ENCODE measurements at regions not wholly inside any gene's neighbourhood (a gene's known extent, or its start where the extent isn't known, plus 50 kb on each side); places are given as distances from the start of the nearest gene placed in this dataset.

DNA sequence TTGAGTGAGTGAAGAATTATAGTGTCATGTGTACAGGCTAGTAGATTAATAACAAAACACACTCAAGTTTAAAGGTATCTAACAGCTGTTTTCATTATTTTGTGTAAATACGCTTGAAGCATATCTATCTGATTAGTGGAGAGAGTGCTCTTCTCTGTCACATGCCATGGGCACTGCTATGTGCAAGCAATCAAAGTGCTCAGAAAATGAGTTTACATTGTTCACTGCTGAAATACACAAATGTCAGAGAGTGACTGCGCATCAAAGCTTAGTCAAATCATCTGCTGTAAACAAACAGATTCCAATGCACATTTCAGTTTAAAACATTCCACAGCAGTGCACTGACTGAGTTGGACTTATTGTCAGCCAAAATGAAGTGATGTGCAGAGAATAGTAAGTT lies 423.4 kb downstream of the ZEB2 start:
- H3K9me3 Mint-ChIP-seq = peaks cover 3 to 5% of the 10 kb centered on the region in 2 donors
- H3K27me3 ChIP-seq (ENCODE audit: control insufficient read depth, insufficient read depth, low read length) = no peaks in the 10 kb centered on the region
- H3K36me3 ChIP-seq (ENCODE audit: control insufficient read depth, insufficient read depth, low read length) = peaks cover 2% of the 10 kb centered on the region
- H3K4me1 ChIP-seq (ENCODE audit: control insufficient read depth, insufficient read depth, low read length) = no peaks in the 10 kb centered on the region
- peaks cover 12% of the 10 kb centered on the region for H3K36me3 Mint-ChIP-seq
- intact Hi-C loops (cut with micrococcal nuclease) = no loop called here
- H3K4me3 ChIP-seq (ENCODE audit: low read length) = no peak overlapping the region
- peaks cover 20 to 27% of the 10 kb centered on the region in 2 donors for H3K4me1 Mint-ChIP-seq
- DNase-seq = no peak
- no peak for TF ChIP-seq CTCF (IDR thresholded peaks at IDR 0.05)
- H3K27ac Mint-ChIP-seq = no peak overlapping the region
- WGBS (ENCODE audit: insufficient coverage) = 96% methylated on average over 2 of the region's 2 CpGs
- no peak overlapping the region for H3K4me3 Mint-ChIP-seq
- no peaks in the 10 kb centered on the region for H3K9me3 ChIP-seq (ENCODE audit: control insufficient read depth, insufficient read depth, low read length)
- no peak overlapping the region for H3K27ac ChIP-seq (ENCODE audit: low read length)
- no peak for ATAC-seq
- no peaks in the 10 kb centered on the region for H3K27me3 Mint-ChIP-seq (ENCODE audit: low read depth in 2 of 2)

DNA sequence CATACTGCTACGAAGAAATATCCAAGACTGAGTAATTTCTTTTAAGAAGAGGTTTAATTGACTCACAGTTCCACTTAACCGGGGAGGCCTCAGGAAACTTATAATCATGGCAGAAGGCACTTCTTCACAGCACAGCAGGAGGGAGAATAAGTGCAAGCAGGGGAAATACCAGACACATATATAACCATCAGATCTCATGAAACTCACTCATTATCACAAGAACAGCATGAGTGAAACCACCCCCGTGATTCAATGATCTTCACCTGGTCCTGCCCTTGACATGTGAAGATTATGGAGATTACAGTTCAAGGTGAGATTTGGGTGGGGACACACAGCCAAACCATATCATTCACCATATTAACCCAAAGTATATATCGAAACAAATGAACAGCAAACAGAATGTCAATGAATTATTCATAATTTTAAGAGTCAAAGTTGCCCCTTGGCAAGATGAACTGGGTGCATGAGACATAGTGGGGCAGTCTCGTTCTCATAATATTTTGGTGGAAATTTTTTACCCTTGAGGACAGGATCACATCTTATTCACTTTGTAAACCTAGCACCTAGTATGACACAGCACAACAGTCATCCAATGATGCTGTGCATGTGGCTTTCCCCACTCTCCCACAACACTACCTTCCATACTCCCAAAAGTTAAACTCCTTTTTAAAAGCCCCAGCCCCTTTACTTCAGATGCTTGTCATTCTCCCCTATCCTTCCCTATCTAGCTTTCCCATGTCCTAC lies 425.3 kb downstream of the ZEB2 start:
- no peak for DNase-seq
- no peak for ATAC-seq
- no peaks in the 10 kb centered on the region for H3K27me3 ChIP-seq (ENCODE audit: control insufficient read depth, insufficient read depth, low read length)
- Mint-ChIP-seq H3K9me3 (peaks cover 3 to 5% of the 10 kb centered on the region in 2 donors), H3K4me1 (peaks cover 20 to 27% of the 10 kb centered on the region in 2 donors), H3K27me3 (ENCODE audit: low read depth in 2 of 2) (no peaks in the 10 kb centered on the region), H3K36me3 (peaks cover 20% of the 10 kb centered on the region), H3K4me3 (no peak overlapping the region), H3K27ac (no peak overlapping the region)
- peaks cover 2% of the 10 kb centered on the region for H3K36me3 ChIP-seq (ENCODE audit: control insufficient read depth, insufficient read depth, low read length)
- H3K9me3 ChIP-seq (ENCODE audit: control insufficient read depth, insufficient read depth, low read length) = no peaks in the 10 kb centered on the region
- H3K27ac ChIP-seq (ENCODE audit: low read length) = no peak overlapping the region
- intact Hi-C loops (cut with micrococcal nuclease) = no loop called here
- 94% methylated on average over 3 of the region's 5 CpGs for WGBS (ENCODE audit: insufficient coverage)
- TF ChIP-seq CTCF (IDR thresholded peaks at IDR 0.05) = no peak
- no peak overlapping the region for H3K4me3 ChIP-seq (ENCODE audit: low read length)
- no peaks in the 10 kb centered on the region for H3K4me1 ChIP-seq (ENCODE audit: control insufficient read depth, insufficient read depth, low read length)

- no CpG with 5 or more reads among the region's 3 CpGs for WGBS (ENCODE audit: insufficient coverage)
- Mint-ChIP-seq H3K36me3 (peaks cover 29% of the 10 kb centered on the region), H3K4me3 (no peak overlapping the region), H3K9me3 (peaks cover 3 to 5% of the 10 kb centered on the region in 2 donors), H3K27me3 (ENCODE audit: low read depth in 2 of 2) (no peaks in the 10 kb centered on the region), H3K4me1 (peaks cover 6 to 21% of the 10 kb centered on the region in 2 donors), H3K27ac (no peak overlapping the region)
- Histone ChIP-seq H3K27ac (ENCODE audit: low read length) (no peak overlapping the region), H3K36me3 (ENCODE audit: control insufficient read depth, insufficient read depth, low read length) (peaks cover 2% of the 10 kb centered on the region), H3K9me3 (ENCODE audit: control insufficient read depth, insufficient read depth, low read length) (no peaks in the 10 kb centered on the region), H3K4me1 (ENCODE audit: control insufficient read depth, insufficient read depth, low read length) (no peaks in the 10 kb centered on the region), H3K4me3 (ENCODE audit: low read length) (no peak overlapping the region), H3K27me3 (ENCODE audit: control insufficient read depth, insufficient read depth, low read length) (no peaks in the 10 kb centered on the region)
- intact Hi-C loops (cut with micrococcal nuclease) = no loop called here
- ATAC-seq (no peak), DNase-seq (no peak)
- TF ChIP-seq CTCF (IDR thresholded peaks at IDR 0.05) = no peak
Observed at GRCh38 chr2:144091622-144092021, 428.3 kb downstream of the ZEB2 start.

DNA sequence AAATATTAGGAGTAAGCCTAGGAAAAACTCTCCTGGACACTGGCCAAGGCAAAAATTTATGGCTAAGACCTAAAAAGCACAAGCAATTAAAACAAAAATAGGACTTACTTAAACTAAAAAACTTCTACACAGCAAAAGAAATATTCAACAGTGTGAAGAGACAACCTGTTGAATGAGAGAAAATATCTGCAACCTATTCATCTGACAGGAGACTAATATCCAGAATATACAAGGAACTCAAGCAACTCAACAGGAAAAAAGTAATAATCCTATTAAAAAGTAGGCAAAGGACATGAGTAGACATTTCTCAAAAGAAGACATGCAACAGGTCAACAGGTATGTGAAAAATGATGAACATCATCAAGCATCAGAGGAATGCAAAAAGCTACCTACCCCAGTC lies 431.1 kb downstream of the ZEB2 start:
- Histone ChIP-seq H3K27ac (ENCODE audit: low read length) (no peak overlapping the region), H3K4me1 (ENCODE audit: control insufficient read depth, insufficient read depth, low read length) (no peaks in the 10 kb centered on the region), H3K4me3 (ENCODE audit: low read length) (no peak overlapping the region), H3K36me3 (ENCODE audit: control insufficient read depth, insufficient read depth, low read length) (peaks cover 1% of the 10 kb centered on the region), H3K9me3 (ENCODE audit: control insufficient read depth, insufficient read depth, low read length) (no peaks in the 10 kb centered on the region), H3K27me3 (ENCODE audit: control insufficient read depth, insufficient read depth, low read length) (no peaks in the 10 kb centered on the region)
- TF ChIP-seq CTCF (IDR thresholded peaks at IDR 0.05) = no peak
- Mint-ChIP-seq H3K36me3 (peaks cover 24% of the 10 kb centered on the region), H3K27me3 (ENCODE audit: low read depth in 2 of 2) (no peaks in the 10 kb centered on the region), H3K9me3 (peaks cover under 1 to 3% of the 10 kb centered on the region in 2 donors), H3K4me1 (peaks cover 6 to 11% of the 10 kb centered on the region in 2 donors), H3K27ac (no peak overlapping the region), H3K4me3 (no peak overlapping the region)
- DNase-seq (no peak), ATAC-seq (no peak)
- intact Hi-C loops (cut with micrococcal nuclease) = no loop called here

All from natural killer cell (primary cell).